ENCODE measurements at regions not wholly inside any gene's neighbourhood (a gene's known extent, or its start where the extent isn't known, plus 50 kb on each side); places are given as distances from the start of the nearest gene placed in this dataset.

DNA sequence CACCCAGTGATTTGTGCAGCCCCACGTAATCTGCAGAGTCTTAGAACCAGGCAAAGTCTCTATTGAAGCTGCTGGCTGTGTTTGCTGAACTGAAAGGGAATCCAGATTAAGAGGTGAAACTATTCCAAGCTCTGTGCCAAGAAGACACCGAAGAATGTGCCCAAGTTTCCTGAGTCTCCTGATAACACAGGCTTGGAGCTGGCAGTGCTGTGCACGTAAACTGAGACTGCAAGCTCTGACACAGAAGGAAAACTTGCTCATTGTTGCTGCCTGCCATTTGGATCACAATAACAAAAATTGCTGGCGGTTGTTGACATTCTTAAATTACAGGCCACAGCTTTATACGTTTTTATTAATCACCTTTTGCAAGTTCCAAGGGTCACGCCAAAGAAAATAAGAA is 60.2 kb upstream of the VCX3B start:
- Histone ChIP-seq H3K4me3 (no peak overlapping the region), H3K36me3 (no peaks in the 10 kb centered on the region), H3K27ac (no peak overlapping the region), H3K4me1 (no peaks in the 10 kb centered on the region), H3K27me3 (no peaks in the 10 kb centered on the region), H3K9me3 (no peaks in the 10 kb centered on the region)
- TF ChIP-seq POLR2A (IDR thresholded peaks at IDR 0.05) = no peak
- TF ChIP-seq, protein P1, sequence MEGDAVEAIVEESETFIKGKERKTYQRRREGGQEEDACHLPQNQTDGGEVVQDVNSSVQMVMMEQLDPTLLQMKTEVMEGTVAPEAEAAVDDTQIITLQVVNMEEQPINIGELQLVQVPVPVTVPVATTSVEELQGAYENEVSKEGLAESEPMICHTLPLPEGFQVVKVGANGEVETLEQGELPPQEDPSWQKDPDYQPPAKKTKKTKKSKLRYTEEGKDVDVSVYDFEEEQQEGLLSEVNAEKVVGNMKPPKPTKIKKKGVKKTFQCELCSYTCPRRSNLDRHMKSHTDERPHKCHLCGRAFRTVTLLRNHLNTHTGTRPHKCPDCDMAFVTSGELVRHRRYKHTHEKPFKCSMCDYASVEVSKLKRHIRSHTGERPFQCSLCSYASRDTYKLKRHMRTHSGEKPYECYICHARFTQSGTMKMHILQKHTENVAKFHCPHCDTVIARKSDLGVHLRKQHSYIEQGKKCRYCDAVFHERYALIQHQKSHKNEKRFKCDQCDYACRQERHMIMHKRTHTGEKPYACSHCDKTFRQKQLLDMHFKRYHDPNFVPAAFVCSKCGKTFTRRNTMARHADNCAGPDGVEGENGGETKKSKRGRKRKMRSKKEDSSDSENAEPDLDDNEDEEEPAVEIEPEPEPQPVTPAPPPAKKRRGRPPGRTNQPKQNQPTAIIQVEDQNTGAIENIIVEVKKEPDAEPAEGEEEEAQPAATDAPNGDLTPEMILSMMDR (IDR thresholded peaks at IDR 0.05) = no peak
- no peak for DNase-seq
- intact Hi-C loops (cut with DNase I; ENCODE audit: low total_unique reads) = no loop called here

DNA sequence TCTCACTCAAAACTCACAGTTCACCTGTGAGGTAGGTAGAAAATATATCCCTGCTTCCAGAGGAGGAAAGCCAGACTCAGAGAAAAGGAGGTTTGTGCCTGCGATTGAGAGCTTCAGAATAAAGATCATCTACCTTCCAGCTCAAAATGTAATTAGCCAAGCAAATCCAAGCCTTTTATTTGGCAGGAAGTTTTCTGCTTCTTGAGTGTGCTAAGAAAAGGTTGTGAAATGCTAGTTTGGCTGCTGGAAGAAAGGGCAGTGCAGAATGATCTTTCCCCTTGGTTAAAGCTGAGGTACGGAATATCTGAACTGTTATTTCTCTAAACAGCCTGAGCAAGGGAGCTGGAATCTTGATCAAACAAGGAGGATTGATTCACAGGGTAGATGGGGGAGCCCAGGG is 59.7 kb upstream of the VCX3B start:
- DNase-seq = no peak
- TF ChIP-seq, protein P1 (IDR thresholded peaks at IDR 0.05) = no peak
- no peak for TF ChIP-seq POLR2A (IDR thresholded peaks at IDR 0.05)

DNA sequence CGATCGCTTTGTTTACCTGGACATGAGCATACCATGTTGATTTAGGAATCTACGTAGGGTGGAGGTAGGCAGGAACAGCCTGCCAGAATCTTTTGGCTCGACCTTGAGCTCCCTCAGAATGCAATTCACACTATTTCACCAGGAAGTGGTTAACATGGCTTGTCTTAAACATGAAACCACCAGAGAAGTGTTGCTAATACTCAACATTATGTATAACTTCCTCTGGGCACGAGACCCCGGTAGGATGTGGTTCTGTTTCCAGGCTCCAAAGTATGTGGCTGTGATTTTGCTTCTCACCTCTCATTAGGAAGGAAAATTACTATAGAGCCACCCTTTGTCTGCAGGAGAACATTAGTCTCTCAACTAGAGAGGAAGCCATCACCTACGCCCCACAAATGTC is 59.0 kb upstream of the VCX3B start:
- no peaks in the 10 kb centered on the region for H3K36me3 ChIP-seq
- intact Hi-C loops (cut with DNase I; ENCODE audit: low total_unique reads) = no loop called here
- no peaks in the 10 kb centered on the region for H3K4me1 ChIP-seq
- no peaks in the 10 kb centered on the region for H3K27me3 ChIP-seq
- TF ChIP-seq, protein P1 (IDR thresholded peaks at IDR 0.05) = no peak
- TF ChIP-seq POLR2A (IDR thresholded peaks at IDR 0.05) = no peak
- no peak overlapping the region for H3K27ac ChIP-seq
- no peak for DNase-seq
- no peak overlapping the region for H3K4me3 ChIP-seq
- H3K9me3 ChIP-seq = no peaks in the 10 kb centered on the region

More for the DNA sequence above, 59.7 kb upstream of the VCX3B start:
- Histone ChIP-seq H3K36me3 (no peaks in the 10 kb centered on the region), H3K27me3 (no peaks in the 10 kb centered on the region), H3K9me3 (no peaks in the 10 kb centered on the region), H3K4me3 (no peak overlapping the region), H3K27ac (no peak overlapping the region), H3K4me1 (no peaks in the 10 kb centered on the region)
- intact Hi-C loops (cut with DNase I; ENCODE audit: low total_unique reads) = no loop called here

DNA sequence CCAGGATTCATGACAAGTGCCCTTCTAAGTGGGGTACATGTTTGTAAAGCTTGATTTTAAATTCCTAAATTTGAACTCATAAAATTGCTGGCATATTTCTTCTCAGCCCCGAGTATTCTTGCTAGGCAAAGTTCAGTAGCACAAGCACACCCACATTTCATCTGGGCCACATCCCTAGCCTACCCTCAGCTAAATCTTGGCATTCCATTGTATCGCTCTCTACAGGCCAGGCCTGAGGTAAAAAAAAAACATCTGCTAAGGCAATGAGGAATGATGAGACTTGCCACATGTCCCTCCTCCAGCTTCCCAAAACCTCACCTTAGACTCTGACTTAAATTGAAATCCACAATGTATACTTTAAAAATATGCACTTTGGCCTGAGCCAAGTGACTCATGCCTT is 51.4 kb upstream of the VCX3B start:
- intact Hi-C loops (cut with DNase I; ENCODE audit: low total_unique reads) = no loop called here
- TF ChIP-seq POLR2A (IDR thresholded peaks at IDR 0.05) = no peak
- TF ChIP-seq, protein P1 (IDR thresholded peaks at IDR 0.05) = no peak

More for the DNA sequence above, 51.4 kb upstream of the VCX3B start:
- DNase-seq = no peak
- Histone ChIP-seq H3K27me3 (no peaks in the 10 kb centered on the region), H3K9me3 (no peaks in the 10 kb centered on the region), H3K36me3 (no peaks in the 10 kb centered on the region), H3K4me3 (no peak overlapping the region), H3K27ac (no peak overlapping the region), H3K4me1 (no peaks in the 10 kb centered on the region)
